Kidney (tissue), 13 donors: ENCODE measurements at regions not wholly inside any gene's neighbourhood (a gene's known extent, or its start where the extent isn't known, plus 50 kb on each side); places are given as distances from the start of the nearest gene placed in this dataset.
"Not testable (repeated sequence)": the region's sequence is repeated elsewhere in the genome, so short reads cannot be mapped to it uniquely, and the experiment has no call there.

Experiments used
- DNase-seq, 5 donors: peaks; one replicate each; pipeline ENCODE4 v3.0.0-alpha.2; 2013 to 2020
- FAIRE-seq: peaks from 2 replicates; lab custom pipeline; 2012; peaks lifted over from hg19 to GRCh38; lab: Jason Lieb, UNC
- H3K27ac ChIP-seq, 2 donors: one replicate each; pipeline ENCODE4 v1.7.0; 2013; ENCODE audit warnings: low read depth in 2 of 2, low read length in 2 of 2, inconsistent platforms in 1 of 2
- H3K27me3 ChIP-seq: one replicate; pipeline ENCODE4 v1.7.1; 2013; ENCODE audit warnings: low read length, inconsistent platforms; ENCODE audit not compliant: control insufficient read depth, insufficient read depth
- H3K36me3 ChIP-seq, 3 donors: one replicate each; pipeline versions ENCODE4 v1.7.0 to v1.7.1; 2013; ENCODE audit warnings: low read length in 3 of 3, control low read depth in 1 of 3, inconsistent platforms in 1 of 3; ENCODE audit not compliant: insufficient read depth in 3 of 3, control insufficient read depth in 2 of 3
- H3K4me1 ChIP-seq, 3 donors: one replicate each; pipeline versions ENCODE4 v1.7.0 to v1.7.1; 2013; ENCODE audit warnings: low read length in 3 of 3, inconsistent platforms in 1 of 3, low read depth in 1 of 3; ENCODE audit not compliant: control insufficient read depth in 2 of 3, insufficient read depth in 2 of 3
- H3K4me3 ChIP-seq, 3 donors: one replicate each; pipeline versions ENCODE4 v1.7.0 to v1.8.1; 2013; ENCODE audit warnings: low read length in 3 of 3, control low read depth in 1 of 3, inconsistent platforms in 1 of 3
- H3K9ac ChIP-seq, 3 donors: one replicate each; pipeline versions ENCODE4 v1.7.0 to v1.7.1; 2013; ENCODE audit warnings: low read length in 3 of 3, control low read depth in 1 of 3, inconsistent platforms in 1 of 3
- H3K9me3 ChIP-seq, 3 donors: one replicate each; pipeline versions ENCODE4 v1.7.0 to v1.7.1; 2013; ENCODE audit warnings: low read length in 3 of 3, control low read depth in 1 of 3, inconsistent platforms in 1 of 3; ENCODE audit not compliant: control insufficient read depth in 2 of 3, insufficient read depth in 1 of 3
- intact Hi-C: fragments of 100-400 bp; cut with DNase I; formaldehyde crosslinking; loops from one replicate; pipeline ENCODE4 v1.11.1; 2022
- TF ChIP-seq, protein P1 (sequence below): IDR thresholded peaks from 3 replicates; pipeline ENCODE4 v1.5.1; 2012; ENCODE audit warnings: mild to moderate bottlenecking, moderate library complexity, borderline replicate concordance; ENCODE audit not compliant: insufficient read depth; ENCODE audit errors: extremely low read depth
- donor health status: control.
- donor health status: control.
- donor health status: control.
- donor health status: control.
- donor health status: control.
- donor health status: DM: yes; HTN: yes; CAD: no.
- donor health status: Normal renal cell carcinoma (clear cell type).

DNA sequence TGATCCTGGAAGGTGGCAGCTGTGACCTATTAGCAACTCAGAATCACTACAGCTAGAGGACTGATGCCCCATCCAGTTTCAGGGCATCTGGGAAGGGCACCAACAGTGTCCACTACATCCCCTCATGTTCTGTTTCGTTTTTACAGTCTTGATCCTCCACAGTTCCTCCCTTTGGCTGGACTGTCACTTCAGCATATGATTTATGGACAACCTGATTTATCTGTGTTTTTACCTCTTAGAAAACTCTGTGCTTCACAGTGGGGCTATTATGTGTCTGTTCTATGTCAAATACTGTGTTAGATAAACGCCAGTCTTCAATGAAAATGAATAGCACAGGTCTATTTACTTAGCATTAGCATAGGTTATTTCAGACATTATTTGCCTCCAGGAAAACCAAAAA, 63.1 kb upstream of the GRPR start:
- DNase-seq (peak in 1 of 5 donors; percentile 11), FAIRE-seq (no peak)
- Histone ChIP-seq H3K9ac (no peak overlapping the region), H3K4me1 (no peaks in the 10 kb centered on the region), H3K27ac (no peak overlapping the region), H3K9me3 (no peaks in the 10 kb centered on the region), H3K36me3 (no peaks in the 10 kb centered on the region), H3K4me3 (no peak overlapping the region), H3K27me3 (no peaks in the 10 kb centered on the region)
- intact Hi-C loops, result no loop called here
- TF ChIP-seq, protein P1, sequence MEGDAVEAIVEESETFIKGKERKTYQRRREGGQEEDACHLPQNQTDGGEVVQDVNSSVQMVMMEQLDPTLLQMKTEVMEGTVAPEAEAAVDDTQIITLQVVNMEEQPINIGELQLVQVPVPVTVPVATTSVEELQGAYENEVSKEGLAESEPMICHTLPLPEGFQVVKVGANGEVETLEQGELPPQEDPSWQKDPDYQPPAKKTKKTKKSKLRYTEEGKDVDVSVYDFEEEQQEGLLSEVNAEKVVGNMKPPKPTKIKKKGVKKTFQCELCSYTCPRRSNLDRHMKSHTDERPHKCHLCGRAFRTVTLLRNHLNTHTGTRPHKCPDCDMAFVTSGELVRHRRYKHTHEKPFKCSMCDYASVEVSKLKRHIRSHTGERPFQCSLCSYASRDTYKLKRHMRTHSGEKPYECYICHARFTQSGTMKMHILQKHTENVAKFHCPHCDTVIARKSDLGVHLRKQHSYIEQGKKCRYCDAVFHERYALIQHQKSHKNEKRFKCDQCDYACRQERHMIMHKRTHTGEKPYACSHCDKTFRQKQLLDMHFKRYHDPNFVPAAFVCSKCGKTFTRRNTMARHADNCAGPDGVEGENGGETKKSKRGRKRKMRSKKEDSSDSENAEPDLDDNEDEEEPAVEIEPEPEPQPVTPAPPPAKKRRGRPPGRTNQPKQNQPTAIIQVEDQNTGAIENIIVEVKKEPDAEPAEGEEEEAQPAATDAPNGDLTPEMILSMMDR, result no peak

DNA sequence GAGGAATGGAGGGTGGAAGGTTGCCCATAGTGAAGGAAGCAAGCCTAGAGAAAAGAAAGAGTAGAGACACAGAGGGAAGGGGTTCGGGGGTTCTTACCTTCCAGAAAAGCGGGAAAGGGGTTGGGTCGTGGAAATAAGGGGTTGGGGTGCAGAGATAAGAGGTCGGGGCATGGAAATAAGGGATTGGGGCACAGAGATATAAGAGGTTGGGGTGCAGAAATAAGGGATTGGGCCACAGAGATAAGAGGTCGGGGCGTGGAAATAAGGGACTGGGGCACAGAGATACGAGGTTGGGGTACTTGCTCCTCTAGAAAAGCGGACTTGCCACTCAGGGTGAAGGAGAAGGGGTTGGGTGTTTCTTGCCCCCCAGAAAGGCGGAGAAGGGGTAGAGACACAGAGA, 74.2 kb upstream of the GRPR start:
- H3K4me3 ChIP-seq, H3K4me1 ChIP-seq, FAIRE-seq, H3K9me3 ChIP-seq, DNase-seq, H3K9ac ChIP-seq, H3K36me3 ChIP-seq, intact Hi-C loops, H3K27me3 ChIP-seq, H3K27ac ChIP-seq: not testable (repeated sequence)

DNA sequence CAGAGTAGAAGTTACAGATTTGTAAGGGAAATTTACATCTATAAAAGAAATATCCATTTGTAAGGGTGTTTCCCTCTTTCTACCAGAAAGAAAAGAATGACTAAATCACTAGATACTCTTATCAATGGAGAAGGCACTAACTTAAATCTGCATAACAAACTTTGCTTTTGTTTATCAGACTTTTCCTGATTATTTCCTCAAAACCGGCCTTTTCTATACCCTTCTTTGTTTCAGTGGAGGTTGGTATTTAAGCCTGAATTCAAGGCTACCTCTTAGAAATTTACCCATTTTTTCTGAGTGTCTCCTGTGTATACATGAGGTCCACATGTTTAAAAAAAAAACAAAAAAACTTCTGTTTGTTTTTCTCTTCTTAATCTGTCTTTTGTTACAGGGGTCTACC, 80.4 kb upstream of the GRPR start:
- no peak overlapping the region for H3K27ac ChIP-seq
- H3K4me3 ChIP-seq, result no peak overlapping the region
- peaks cover 8% of the 10 kb centered on the region for H3K27me3 ChIP-seq
- intact Hi-C loops, result no loop called here
- no peaks in the 10 kb centered on the region for H3K4me1 ChIP-seq
- FAIRE-seq (no peak), DNase-seq (no peak)
- H3K36me3 ChIP-seq, result no peaks in the 10 kb centered on the region
- no peak overlapping the region for H3K9ac ChIP-seq
- no peaks in the 10 kb centered on the region for H3K9me3 ChIP-seq
- TF ChIP-seq, protein P1, result no peak

DNA sequence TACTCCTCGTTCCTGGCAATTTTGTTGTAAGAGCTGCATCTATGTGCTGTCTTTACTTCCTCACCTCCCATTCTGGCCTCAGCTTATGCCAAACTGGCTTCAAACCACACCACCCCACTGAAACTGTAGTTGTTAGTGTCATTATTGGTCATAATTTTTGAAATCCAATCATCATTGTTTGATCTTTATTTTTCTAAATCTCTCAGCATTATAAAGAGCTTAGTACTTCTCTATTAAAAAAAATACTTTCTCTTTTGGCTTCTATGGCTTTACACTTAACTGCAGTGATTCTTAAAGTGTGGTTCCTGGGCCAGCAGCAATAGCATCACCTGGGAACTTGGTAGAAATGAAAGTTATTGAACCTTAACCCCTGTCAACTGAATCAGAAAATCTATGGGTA, 83.5 kb upstream of the GRPR start:
- TF ChIP-seq, protein P1, result no peak
- Histone ChIP-seq H3K27ac (no peak overlapping the region), H3K36me3 (no peaks in the 10 kb centered on the region), H3K9me3 (no peaks in the 10 kb centered on the region), H3K4me3 (no peak overlapping the region), H3K9ac (no peak overlapping the region), H3K27me3 (peaks cover 8% of the 10 kb centered on the region), H3K4me1 (no peaks in the 10 kb centered on the region)
- intact Hi-C loops, result no loop called here
- FAIRE-seq (no peak), DNase-seq (no peak)
